NCI-H146 treated with DMSO at 0.1 percent for 48 hours (cell line): ENCODE measurements at regions not wholly inside any gene's neighbourhood (a gene's known extent, or its start where the extent isn't known, plus 50 kb on each side); places are given as distances from the start of the nearest gene placed in this dataset.
"Not testable (repeated sequence)": the region's sequence is repeated elsewhere in the genome, so short reads cannot be mapped to it uniquely, and the experiment has no call there.

Source experiments
- DNase-seq: peaks from one replicate; lab custom pipeline; 2025; ENCODE audit not compliant: unreplicated experiment; lab: John Stamatoyannopoulos, UW

DNA sequence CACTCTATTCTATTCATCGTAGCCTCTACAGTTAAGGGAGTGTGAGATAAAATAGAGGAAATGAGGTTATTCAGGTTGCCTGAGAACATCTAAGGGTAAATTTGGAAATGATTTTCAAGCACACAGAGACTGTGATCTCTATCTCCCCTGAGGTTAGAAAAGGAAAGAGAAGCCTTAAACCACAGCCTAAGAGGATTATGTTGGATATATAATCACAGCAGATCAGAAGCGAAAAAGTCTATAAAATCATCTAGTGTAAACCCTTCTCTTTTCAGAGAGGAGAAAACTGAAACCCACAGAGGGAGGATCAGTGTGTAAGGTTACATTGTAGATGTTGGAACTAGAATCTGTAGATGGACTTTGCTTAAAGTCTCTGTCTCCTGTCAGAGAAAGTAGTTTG is 90.6 kb upstream of the SEMA3E start:
- no peak for DNase-seq

DNA sequence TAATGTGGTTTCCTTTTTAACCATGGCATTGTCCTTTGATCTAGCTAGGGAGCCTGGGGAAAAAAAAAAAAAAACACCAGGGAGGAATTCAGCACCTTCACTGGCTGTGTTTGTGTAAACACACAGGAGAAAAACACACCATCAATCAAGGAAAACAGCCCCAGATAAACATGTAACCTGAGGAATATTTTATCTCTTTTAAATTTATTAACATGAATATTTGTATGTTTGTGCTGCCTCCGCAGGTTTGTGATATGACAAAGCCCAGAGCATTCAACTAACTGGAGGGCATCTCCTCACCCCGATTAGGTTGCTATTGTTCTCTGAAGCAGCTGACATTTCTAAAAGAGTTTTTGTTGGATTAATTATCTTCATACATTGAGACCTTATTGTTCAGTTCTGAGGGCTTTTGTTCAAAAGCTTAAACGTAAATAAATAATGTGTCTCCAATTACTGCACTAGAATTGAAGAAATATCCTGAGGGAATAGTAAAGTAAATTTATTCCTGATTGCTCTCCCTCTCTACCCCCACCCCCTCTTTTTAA is 89.4 kb upstream of the SEMA3E start:
- peak; percentile 78 for DNase-seq

GRCh38 chr7:83732305-83732704 is 83.4 kb upstream of the SEMA3E start:
- no peak for DNase-seq

GRCh38 chr7:83731154-83731553 is 82.2 kb upstream of the SEMA3E start:
- no peak for DNase-seq

DNA sequence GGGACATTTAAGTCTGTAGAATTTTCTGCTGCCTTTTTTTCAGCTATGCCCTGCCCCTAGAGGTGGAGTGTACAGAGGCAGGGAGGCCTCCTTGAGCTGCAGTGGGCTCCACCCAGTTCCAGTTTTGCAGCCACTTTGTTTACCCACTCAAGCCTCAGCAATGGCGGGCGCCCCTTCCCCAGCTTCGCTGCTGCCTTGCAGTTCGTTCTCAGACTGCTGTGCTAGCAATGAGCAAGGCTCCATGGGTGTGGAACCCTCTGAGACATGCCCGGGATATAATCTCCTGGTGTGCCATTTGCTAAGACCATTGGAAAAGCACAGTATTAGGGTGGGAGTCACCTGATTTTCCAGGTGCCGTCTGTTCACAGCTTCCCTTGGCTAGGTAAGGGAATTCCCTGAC is 68.0 kb upstream of the SEMA3E start:
- DNase-seq, result not testable (repeated sequence)

- DNase-seq, result no peak
Measured at GRCh38 chr7:83708531-83708930, 59.6 kb upstream of the SEMA3E start.

DNA sequence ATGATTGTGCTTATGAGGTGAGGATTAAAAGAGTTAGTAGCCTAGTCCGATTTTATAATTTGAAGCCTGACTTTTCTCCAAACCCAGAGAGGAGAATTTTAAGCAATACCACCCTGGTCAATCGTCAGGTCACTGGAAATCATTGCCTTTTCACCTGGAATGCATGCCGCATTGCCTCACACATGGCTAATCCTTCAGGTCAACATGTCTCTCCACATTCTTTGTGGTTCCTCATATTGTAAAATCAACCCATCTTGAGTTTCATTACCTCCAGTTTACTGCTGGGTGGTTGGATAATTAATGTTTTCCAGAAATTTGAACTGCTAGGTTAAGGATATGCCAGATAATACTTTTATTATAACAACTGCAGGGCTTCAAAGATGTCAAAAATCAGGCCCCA is 55.6 kb upstream of the SEMA3E start:
- no peak for DNase-seq

GRCh38 chr7:83702446-83702845 is 53.5 kb upstream of the SEMA3E start:
- no peak for DNase-seq

DNA sequence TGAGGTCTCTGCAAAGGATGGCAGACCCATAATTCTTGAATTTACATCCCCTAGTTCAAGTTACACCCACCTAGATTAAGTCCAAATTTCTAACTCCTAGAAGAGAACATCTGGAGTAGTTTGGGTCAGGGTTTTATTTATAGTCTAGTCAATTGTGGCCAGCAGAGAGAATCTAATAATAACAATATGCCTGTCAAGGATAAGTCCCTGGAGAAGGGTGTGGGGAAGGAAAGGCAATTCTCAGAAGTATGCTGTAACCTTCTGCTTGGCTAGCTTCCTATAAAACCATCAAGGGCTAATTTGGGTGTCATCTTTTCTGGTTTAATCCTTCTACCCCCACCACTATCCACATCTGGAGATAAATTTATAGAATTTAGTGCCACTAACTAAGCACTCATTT is 52.8 kb upstream of the SEMA3E start:
- DNase-seq, result no peak
